HG02623 (cell line): ENCODE measurements at regions not wholly inside any gene's neighbourhood (a gene's known extent, or its start where the extent isn't known, plus 50 kb on each side); places are given as distances from the start of the nearest gene placed in this dataset.

Experiments
- ATAC-seq: cut with Tn5 transposase; IDR thresholded peaks from one replicate; pipeline ENCODE4 v1.9.1; 2021; ENCODE audit warnings: moderate library complexity; ENCODE audit not compliant: unreplicated experiment

GRCh38 chr4:160175064-160175643 lies 1072.3 kb downstream of the RAPGEF2 start:
- no peak for ATAC-seq

GRCh38 chr4:160180211-160180610 lies 1077.3 kb downstream of the RAPGEF2 start:
- no peak for ATAC-seq

- no peak for ATAC-seq
These were observed 1079.8 kb downstream of the RAPGEF2 start for GRCh38 chr4:160182727-160183126.

- no peak for ATAC-seq
These were observed 1082.0 kb downstream of the RAPGEF2 start for GRCh38 chr4:160184884-160185283.

GRCh38 chr4:160193787-160194186 lies 1090.9 kb downstream of the RAPGEF2 start:
- ATAC-seq: no peak

GRCh38 chr4:160194716-160195115 lies 1091.8 kb downstream of the RAPGEF2 start:
- no peak for ATAC-seq

GRCh38 chr4:160202802-160203201 lies 1099.9 kb downstream of the RAPGEF2 start:
- peak; percentile 67 for ATAC-seq

GRCh38 chr4:160212078-160212477 lies 1109.2 kb downstream of the RAPGEF2 start:
- ATAC-seq: no peak

- ATAC-seq: no peak
These were observed 1110.5 kb downstream of the RAPGEF2 start for GRCh38 chr4:160213366-160213765.

GRCh38 chr4:160217352-160217751 lies 1114.5 kb downstream of the RAPGEF2 start:
- no peak for ATAC-seq

GRCh38 chr4:160224049-160224448 lies 1121.2 kb downstream of the RAPGEF2 start:
- ATAC-seq: no peak

- ATAC-seq: no peak
These were observed 1130.3 kb downstream of the RAPGEF2 start for GRCh38 chr4:160233141-160233540.

GRCh38 chr4:160235285-160235684 lies 1132.4 kb downstream of the RAPGEF2 start:
- no peak for ATAC-seq

- ATAC-seq: no peak
These were observed 1132.9 kb downstream of the RAPGEF2 start for GRCh38 chr4:160235771-160236170.

- ATAC-seq: no peak
These were observed 1135.9 kb downstream of the RAPGEF2 start for GRCh38 chr4:160238790-160239189.

GRCh38 chr4:160247091-160247656 lies 1144.3 kb downstream of the RAPGEF2 start:
- ATAC-seq: no peak

- ATAC-seq: no peak
These were observed 1148.8 kb downstream of the RAPGEF2 start for GRCh38 chr4:160251522-160252170.

- ATAC-seq: no peak
These were observed 1154.4 kb downstream of the RAPGEF2 start for GRCh38 chr4:160257318-160257717.

- ATAC-seq: no peak
These were observed 1162.1 kb downstream of the RAPGEF2 start for GRCh38 chr4:160265014-160265413.

- no peak for ATAC-seq
These were observed 1163.0 kb downstream of the RAPGEF2 start for GRCh38 chr4:160265836-160266235.

GRCh38 chr4:160276785-160277325 lies 1174.0 kb downstream of the RAPGEF2 start:
- ATAC-seq: no peak

GRCh38 chr4:160283081-160283480 lies 1180.2 kb downstream of the RAPGEF2 start:
- no peak for ATAC-seq
